NCI-H2227 (cell line): ENCODE measurements at regions not wholly inside any gene's neighbourhood (a gene's known extent, or its start where the extent isn't known, plus 50 kb on each side); places are given as distances from the start of the nearest gene placed in this dataset.

Source experiments
- DNase-seq: peaks from one replicate; lab custom pipeline; 2025; ENCODE audit not compliant: unreplicated experiment; lab: John Stamatoyannopoulos, UW

- DNase-seq, result no peak
Measured at GRCh38 chr2:152815634-152816257, 97.3 kb downstream of the ARL6IP6 start.

- no peak for DNase-seq
Measured at GRCh38 chr2:152814475-152815030, 96.1 kb downstream of the ARL6IP6 start.

- no peak for DNase-seq
Measured at GRCh38 chr2:152813351-152813750, 94.9 kb downstream of the ARL6IP6 start.
